Nephron (organoid): ENCODE measurements at regions not wholly inside any gene's neighbourhood (a gene's known extent, or its start where the extent isn't known, plus 50 kb on each side); places are given as distances from the start of the nearest gene placed in this dataset.

Source experiments
- H3K27ac Mint-ChIP-seq, 3 experiments: 2 replicates each; pipeline ENCODE4 v1.8.0; 2020; ENCODE audit warnings: mixed read lengths in 3 of 3, mild to moderate bottlenecking in 2 of 3, moderate library complexity in 1 of 3
- H3K27me3 Mint-ChIP-seq: 2 replicates; pipeline ENCODE4 v1.8.0; 2021; ENCODE audit warnings: low read depth, mild to moderate bottlenecking, moderate library complexity, mixed read lengths
- H3K36me3 Mint-ChIP-seq: 2 replicates; pipeline ENCODE4 v1.8.0; 2020; ENCODE audit warnings: low read depth, mixed read lengths
- H3K4me1 Mint-ChIP-seq: 2 replicates; pipeline ENCODE4 v1.8.0; 2020; ENCODE audit warnings: mixed read lengths
- H3K4me3 Mint-ChIP-seq, 3 experiments: 2 replicates each; pipeline ENCODE4 v1.8.0; 2020; ENCODE audit warnings: mild to moderate bottlenecking in 3 of 3, mixed read lengths in 3 of 3, moderate library complexity in 2 of 3
- H3K9me3 Mint-ChIP-seq: 2 replicates; pipeline ENCODE4 v1.8.0; 2020; ENCODE audit warnings: mixed read lengths
- CTCF ChIP-seq, 3 experiments: fragments of 200-600 bp; sonication (generic); IDR thresholded peaks; one replicate each; pipeline ENCODE4 v1.5.0; 2021; ENCODE audit warnings: antibody characterized with exemption in 3 of 3; ENCODE audit not compliant: unreplicated experiment in 3 of 3

DNA sequence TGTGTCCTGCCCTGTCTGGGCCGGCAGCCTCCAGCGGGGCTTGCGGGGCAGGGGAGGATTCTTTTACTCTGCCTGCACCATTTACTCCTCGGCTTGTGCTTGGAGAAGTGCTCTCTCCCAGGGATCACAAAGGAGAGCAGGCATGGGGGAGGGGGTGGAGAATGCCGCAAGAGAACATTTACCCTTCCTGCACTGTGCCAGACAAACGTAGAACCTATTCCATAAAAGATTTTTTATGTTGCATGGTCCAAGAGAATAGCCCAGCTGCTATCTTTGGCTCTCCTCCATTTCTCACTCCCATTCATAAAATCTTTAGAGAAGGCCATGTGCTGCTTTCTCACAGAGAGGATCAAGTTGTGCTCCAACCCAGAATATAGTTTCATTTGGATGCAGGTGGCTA, 159.4 kb downstream of the SPTSSA start:
- Mint-ChIP-seq H3K27ac (no peak overlapping the region), H3K36me3 (no peaks in the 10 kb centered on the region), H3K4me3 (no peak overlapping the region), H3K9me3 (peaks cover under 1% of the 10 kb centered on the region), H3K4me1 (peaks cover 18% of the 10 kb centered on the region), H3K27me3 (peaks cover 12% of the 10 kb centered on the region)
- no peak for TF ChIP-seq CTCF (IDR thresholded peaks at IDR 0.05; ENCODE audit: unreplicated experiment in 3 of 3)

DNA sequence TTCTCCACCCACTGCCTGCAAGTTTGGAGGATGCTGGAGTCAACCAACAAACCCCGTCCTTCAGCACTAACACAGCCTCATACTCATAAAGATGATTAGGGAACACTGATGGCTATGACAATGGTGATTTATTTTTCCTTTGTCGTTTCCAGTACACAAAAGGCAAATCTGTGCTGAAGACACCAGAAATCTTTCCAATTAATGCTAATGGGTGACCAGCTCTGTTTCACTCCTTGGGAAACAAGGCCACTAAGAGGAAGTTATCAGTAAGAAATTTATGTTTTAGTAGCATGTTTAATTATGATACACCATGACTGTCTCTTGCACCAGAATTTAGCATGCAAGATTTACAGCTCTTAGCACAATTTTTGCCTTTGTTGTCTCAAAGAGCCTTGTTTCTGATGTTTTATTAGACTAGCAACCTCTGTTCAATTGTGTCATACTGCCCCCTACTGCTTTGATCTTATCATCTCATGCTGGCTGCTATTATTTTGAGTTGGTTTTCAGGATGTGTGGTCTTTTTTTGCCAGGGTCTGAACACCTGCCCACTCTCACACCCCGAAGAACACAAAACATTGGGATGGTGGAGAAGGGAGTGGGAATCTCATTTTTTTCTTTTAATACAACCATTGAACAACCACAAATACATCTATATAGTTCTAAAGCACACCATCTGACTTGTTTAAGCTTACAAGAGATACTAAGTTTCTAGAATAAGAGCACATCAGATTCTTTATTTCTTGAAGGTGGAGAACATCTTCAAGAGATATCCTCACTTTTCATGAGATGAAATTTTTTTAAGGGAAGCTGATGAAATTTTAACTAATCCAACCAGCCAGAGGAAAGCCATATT, 160.9 kb downstream of the SPTSSA start:
- Mint-ChIP-seq H3K27me3 (peaks cover 12% of the 10 kb centered on the region), H3K36me3 (no peaks in the 10 kb centered on the region), H3K27ac (no peak overlapping the region), H3K9me3 (peaks cover 4% of the 10 kb centered on the region), H3K4me3 (no peak overlapping the region), H3K4me1 (peaks cover 18% of the 10 kb centered on the region)
- TF ChIP-seq CTCF (IDR thresholded peaks at IDR 0.05; ENCODE audit: unreplicated experiment in 3 of 3): peak; percentile 54 to 72 (median 62)

- H3K4me1 Mint-ChIP-seq: peaks cover 18% of the 10 kb centered on the region
- TF ChIP-seq CTCF (IDR thresholded peaks at IDR 0.05; ENCODE audit: unreplicated experiment in 3 of 3): no peak
- no peak overlapping the region for H3K4me3 Mint-ChIP-seq
- H3K27me3 Mint-ChIP-seq: peaks cover 7% of the 10 kb centered on the region
- H3K27ac Mint-ChIP-seq: no peak overlapping the region
- no peaks in the 10 kb centered on the region for H3K36me3 Mint-ChIP-seq
- peaks cover 4% of the 10 kb centered on the region for H3K9me3 Mint-ChIP-seq
These were observed 161.7 kb downstream of the SPTSSA start for GRCh38 chr14:34300330-34300729.

DNA sequence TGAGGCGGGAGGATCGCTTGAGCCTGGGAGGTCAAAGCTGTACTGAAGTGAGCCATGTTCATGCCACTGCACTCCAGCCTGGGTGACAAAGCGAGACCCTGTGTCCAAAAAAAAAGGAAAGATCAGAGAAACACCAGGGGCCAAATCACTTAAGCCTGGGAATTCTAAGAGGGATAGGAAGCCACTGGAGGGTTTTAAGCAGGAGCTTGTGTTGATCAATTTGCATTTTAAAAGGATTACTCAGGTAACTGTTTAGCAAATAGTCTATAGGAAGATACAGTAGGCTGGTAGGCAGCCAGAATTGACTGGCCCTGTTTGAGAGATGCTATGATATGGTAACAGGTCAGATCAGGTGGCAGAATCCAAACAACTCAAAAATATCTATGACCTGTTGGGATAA, 162.7 kb downstream of the SPTSSA start:
- no peak overlapping the region for H3K27ac Mint-ChIP-seq
- no peak overlapping the region for H3K4me3 Mint-ChIP-seq
- TF ChIP-seq CTCF (IDR thresholded peaks at IDR 0.05; ENCODE audit: unreplicated experiment in 3 of 3): no peak
- peaks cover 18% of the 10 kb centered on the region for H3K4me1 Mint-ChIP-seq
- H3K27me3 Mint-ChIP-seq: peaks cover 4% of the 10 kb centered on the region
- peaks cover 4% of the 10 kb centered on the region for H3K9me3 Mint-ChIP-seq
- H3K36me3 Mint-ChIP-seq: no peaks in the 10 kb centered on the region

DNA sequence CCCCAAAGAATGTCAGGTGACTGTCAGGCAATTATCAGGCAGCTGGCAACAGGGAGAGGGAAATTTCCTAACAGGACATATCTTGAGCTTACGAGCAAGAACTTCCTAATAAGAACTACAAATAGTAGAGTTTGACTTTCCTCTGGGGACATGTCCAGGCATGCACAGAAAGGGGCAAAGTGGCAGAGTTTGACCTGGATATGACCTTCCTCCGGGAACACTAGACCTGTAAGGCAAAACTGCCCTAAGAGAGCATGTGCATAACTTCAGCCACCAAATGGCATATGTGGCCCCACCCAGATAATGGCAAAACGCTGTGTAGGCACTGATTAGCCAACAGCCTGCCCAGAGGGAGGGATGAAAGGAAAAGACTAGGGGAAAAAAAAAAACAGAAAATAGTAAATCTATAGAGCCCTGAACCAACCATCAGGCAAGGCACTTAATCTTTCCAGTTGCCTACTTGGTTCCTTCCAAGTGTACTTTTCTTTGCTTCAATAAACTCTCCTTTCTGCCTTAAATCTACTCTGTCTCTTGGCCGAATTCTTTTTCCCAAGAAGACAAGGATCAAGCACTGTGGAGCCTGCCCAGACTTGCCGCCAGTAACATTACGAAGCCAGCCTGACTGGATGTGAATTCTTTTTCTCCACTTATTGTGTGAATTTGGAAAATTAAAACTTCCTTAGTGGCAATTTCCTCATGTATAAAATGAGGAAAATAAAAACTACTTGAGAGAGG, 164.1 kb downstream of the SPTSSA start:
- no peak overlapping the region for H3K4me3 Mint-ChIP-seq
- H3K27ac Mint-ChIP-seq: no peak overlapping the region
- no peak for TF ChIP-seq CTCF (IDR thresholded peaks at IDR 0.05; ENCODE audit: unreplicated experiment in 3 of 3)
- peaks cover 16% of the 10 kb centered on the region for H3K4me1 Mint-ChIP-seq
- no peaks in the 10 kb centered on the region for H3K36me3 Mint-ChIP-seq
- H3K9me3 Mint-ChIP-seq: peaks cover 4% of the 10 kb centered on the region
- peaks cover 4% of the 10 kb centered on the region for H3K27me3 Mint-ChIP-seq
